ENCODE measurements at regions not wholly inside any gene's neighbourhood (a gene's known extent, or its start where the extent isn't known, plus 50 kb on each side); places are given as distances from the start of the nearest gene placed in this dataset.

DNA sequence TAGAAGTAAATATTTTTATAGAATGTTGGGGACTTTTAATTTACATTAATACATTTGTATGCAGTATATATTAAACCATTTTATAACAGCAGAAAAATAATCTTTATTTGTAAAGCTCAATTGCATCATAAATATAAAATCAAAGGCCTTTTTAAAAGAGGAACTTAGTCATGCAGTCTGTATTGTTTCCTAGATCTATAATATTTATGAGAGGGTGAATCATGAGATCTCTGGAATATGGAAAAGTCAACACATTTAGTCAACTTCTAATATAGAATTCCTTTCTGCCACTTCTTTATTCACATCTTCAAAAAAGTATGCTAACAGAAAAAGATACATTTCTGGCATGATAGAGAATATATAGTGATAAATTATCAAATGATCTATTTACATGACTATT, 410.3 kb upstream of the ZNF385D start:
- ChIA-PET CTCF (interaction anchor here (0.7 kb wide), 1 partner anchor 274 kb away, joined by 4 read pairs; no protein-coding TSS in a partner anchor), POLR2A (no interaction called here)
- H3K4me3 ChIP-seq (ENCODE audit: low read depth, low read length): no peak overlapping the region
- no peak for DNase-seq (ENCODE audit: low read depth)
- H3K36me3 ChIP-seq (ENCODE audit: control insufficient read depth, insufficient read depth, low read length): no peaks in the 10 kb centered on the region
- H3K27me3 ChIP-seq (ENCODE audit: control insufficient read depth, insufficient read depth, low read length): no peaks in the 10 kb centered on the region
- TF ChIP-seq, protein P1, sequence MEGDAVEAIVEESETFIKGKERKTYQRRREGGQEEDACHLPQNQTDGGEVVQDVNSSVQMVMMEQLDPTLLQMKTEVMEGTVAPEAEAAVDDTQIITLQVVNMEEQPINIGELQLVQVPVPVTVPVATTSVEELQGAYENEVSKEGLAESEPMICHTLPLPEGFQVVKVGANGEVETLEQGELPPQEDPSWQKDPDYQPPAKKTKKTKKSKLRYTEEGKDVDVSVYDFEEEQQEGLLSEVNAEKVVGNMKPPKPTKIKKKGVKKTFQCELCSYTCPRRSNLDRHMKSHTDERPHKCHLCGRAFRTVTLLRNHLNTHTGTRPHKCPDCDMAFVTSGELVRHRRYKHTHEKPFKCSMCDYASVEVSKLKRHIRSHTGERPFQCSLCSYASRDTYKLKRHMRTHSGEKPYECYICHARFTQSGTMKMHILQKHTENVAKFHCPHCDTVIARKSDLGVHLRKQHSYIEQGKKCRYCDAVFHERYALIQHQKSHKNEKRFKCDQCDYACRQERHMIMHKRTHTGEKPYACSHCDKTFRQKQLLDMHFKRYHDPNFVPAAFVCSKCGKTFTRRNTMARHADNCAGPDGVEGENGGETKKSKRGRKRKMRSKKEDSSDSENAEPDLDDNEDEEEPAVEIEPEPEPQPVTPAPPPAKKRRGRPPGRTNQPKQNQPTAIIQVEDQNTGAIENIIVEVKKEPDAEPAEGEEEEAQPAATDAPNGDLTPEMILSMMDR (IDR thresholded peaks at IDR 0.05; ENCODE audit: insufficient read depth, low read depth, low read length): no peak

DNA sequence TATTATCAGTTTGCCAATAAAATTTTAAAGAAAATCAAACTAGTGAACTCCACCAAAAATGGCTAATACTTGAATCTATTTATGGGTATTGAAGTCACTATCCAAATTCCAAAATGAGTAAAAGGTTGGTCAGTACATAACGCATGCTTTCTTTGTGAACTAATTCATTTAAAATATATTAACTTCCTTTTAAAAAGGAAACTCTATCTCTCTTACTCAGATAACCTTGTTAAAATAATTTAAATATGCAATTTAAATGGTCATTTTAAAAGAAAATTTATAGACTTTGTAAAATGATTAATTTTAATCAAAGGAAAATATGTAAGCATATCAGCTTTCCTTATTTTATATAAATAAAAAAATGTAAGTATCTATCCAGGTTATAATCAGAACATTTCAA, 419.4 kb upstream of the ZNF385D start:
- ChIA-PET POLR2A (no interaction called here), CTCF (no interaction called here)
- H3K36me3 ChIP-seq (ENCODE audit: control insufficient read depth, insufficient read depth, low read length): no peaks in the 10 kb centered on the region
- DNase-seq (ENCODE audit: low read depth): no peak
- H3K4me3 ChIP-seq (ENCODE audit: low read depth, low read length): no peak overlapping the region
- no peaks in the 10 kb centered on the region for H3K27me3 ChIP-seq (ENCODE audit: control insufficient read depth, insufficient read depth, low read length)
- TF ChIP-seq, protein P1 (IDR thresholded peaks at IDR 0.05; ENCODE audit: insufficient read depth, low read depth, low read length): no peak

DNA sequence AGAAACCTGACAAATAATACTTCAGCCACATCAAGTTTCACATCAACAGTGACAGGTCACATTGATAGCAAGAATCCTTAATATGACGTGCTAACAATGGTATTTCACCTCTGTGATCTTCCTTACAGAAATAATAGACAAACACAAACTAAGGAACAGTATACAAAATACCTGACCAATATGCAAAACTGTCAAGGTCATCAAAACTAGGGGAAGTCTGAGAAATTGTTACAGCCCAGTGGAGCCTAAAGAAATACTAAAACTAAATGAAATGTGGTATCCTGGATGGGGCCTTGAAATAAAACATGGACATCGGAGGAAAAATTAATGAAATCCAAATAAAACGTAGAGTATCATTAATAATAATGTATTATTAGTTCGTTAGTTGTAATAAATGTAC, 422.0 kb upstream of the ZNF385D start:
- no peak overlapping the region for H3K4me3 ChIP-seq (ENCODE audit: low read depth, low read length)
- CTCF ChIA-PET: no interaction called here
- H3K36me3 ChIP-seq (ENCODE audit: control insufficient read depth, insufficient read depth, low read length): no peaks in the 10 kb centered on the region
- H3K27me3 ChIP-seq (ENCODE audit: control insufficient read depth, insufficient read depth, low read length): no peaks in the 10 kb centered on the region
- no peak for DNase-seq (ENCODE audit: low read depth)
- POLR2A ChIA-PET: no interaction called here
- TF ChIP-seq, protein P1 (IDR thresholded peaks at IDR 0.05; ENCODE audit: insufficient read depth, low read depth, low read length): no peak

DNA sequence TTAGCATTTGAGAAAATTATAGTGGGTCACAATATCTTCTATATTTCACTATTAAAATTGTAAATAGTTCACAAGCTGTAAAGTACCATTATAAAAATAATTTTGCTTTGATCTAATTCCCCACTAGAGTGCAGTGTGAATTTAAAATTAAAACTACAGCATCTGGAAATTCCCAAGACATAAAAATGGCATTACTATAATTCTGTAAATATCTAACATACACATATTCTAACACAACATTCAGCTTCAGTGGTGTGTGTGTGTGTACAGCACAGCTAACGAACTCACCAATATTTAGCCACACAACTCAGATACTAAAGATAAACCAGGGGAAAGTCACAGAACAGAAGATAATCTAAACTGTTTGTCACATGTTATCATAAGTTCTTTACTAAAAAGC, 424.9 kb upstream of the ZNF385D start:
- ChIA-PET CTCF (no interaction called here), POLR2A (no interaction called here)
- no peaks in the 10 kb centered on the region for H3K36me3 ChIP-seq (ENCODE audit: control insufficient read depth, insufficient read depth, low read length)
- H3K4me3 ChIP-seq (ENCODE audit: low read depth, low read length): no peak overlapping the region
- no peaks in the 10 kb centered on the region for H3K27me3 ChIP-seq (ENCODE audit: control insufficient read depth, insufficient read depth, low read length)
- TF ChIP-seq, protein P1 (IDR thresholded peaks at IDR 0.05; ENCODE audit: insufficient read depth, low read depth, low read length): no peak
- DNase-seq (ENCODE audit: low read depth): no peak

DNA sequence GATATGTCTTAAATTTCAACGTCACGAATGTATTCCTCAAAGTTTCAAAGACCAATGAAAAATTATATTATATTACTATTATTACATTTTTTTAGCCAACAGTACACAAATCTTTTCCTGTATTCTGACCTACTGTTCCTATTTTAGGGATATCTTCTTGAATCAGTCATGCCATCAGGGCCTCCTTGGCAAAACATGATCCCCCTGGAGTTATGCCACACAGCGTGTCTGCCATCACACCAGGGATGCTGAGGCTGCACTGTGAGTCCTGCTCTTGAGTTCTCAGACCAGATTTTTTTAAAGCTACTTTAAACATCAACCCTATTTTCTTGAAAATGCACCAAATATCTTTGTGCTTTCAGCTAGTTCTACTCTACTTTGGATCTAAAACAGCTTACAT, 425.9 kb upstream of the ZNF385D start:
- CTCF ChIA-PET: no interaction called here
- POLR2A ChIA-PET: no interaction called here
- Histone ChIP-seq H3K36me3 (ENCODE audit: control insufficient read depth, insufficient read depth, low read length) (no peaks in the 10 kb centered on the region), H3K27me3 (ENCODE audit: control insufficient read depth, insufficient read depth, low read length) (no peaks in the 10 kb centered on the region), H3K4me3 (ENCODE audit: low read depth, low read length) (no peak overlapping the region)
- DNase-seq (ENCODE audit: low read depth): no peak
- TF ChIP-seq, protein P1 (IDR thresholded peaks at IDR 0.05; ENCODE audit: insufficient read depth, low read depth, low read length): no peak

Measured in BJ (cell line).